Mesothelial cell of epicardium (in vitro differentiated cells): ENCODE measurements at regions not wholly inside any gene's neighbourhood (a gene's known extent, or its start where the extent isn't known, plus 50 kb on each side); places are given as distances from the start of the nearest gene placed in this dataset.
"Not testable (repeated sequence)": the region's sequence is repeated elsewhere in the genome, so short reads cannot be mapped to it uniquely, and the experiment has no call there.

Experiments used
- DNase-seq, 2 experiments: peaks; one replicate each; pipeline ENCODE4 v3.0.0; 2021; ENCODE audit warnings: low spot score in 2 of 2; ENCODE audit not compliant: unreplicated experiment in 2 of 2
- H3K27ac Mint-ChIP-seq: 2 replicates; pipeline ENCODE4 v1.8.0; 2021; ENCODE audit warnings: mixed read lengths
- H3K27me3 Mint-ChIP-seq: 2 replicates; pipeline ENCODE4 v1.8.0; 2021; ENCODE audit warnings: low read depth, mixed read lengths
- H3K36me3 Mint-ChIP-seq: 2 replicates; pipeline ENCODE4 v1.8.0; 2021; ENCODE audit warnings: mixed read lengths
- H3K4me1 Mint-ChIP-seq: 2 replicates; pipeline ENCODE4 v1.8.0; 2021; ENCODE audit warnings: mixed read lengths
- H3K4me3 Mint-ChIP-seq: 2 replicates; pipeline ENCODE4 v1.8.0; 2021; ENCODE audit warnings: mild to moderate bottlenecking, moderate library complexity, mixed read lengths
- H3K9me3 Mint-ChIP-seq: 2 replicates; pipeline ENCODE4 v1.8.0; 2021; ENCODE audit warnings: mixed read lengths
- TF ChIP-seq, protein P1 (sequence below): fragments of 200-600 bp; sonication (generic); IDR thresholded peaks from one replicate; pipeline ENCODE4 v1.5.0; 2021; ENCODE audit warnings: antibody characterized with exemption; ENCODE audit not compliant: unreplicated experiment

DNA sequence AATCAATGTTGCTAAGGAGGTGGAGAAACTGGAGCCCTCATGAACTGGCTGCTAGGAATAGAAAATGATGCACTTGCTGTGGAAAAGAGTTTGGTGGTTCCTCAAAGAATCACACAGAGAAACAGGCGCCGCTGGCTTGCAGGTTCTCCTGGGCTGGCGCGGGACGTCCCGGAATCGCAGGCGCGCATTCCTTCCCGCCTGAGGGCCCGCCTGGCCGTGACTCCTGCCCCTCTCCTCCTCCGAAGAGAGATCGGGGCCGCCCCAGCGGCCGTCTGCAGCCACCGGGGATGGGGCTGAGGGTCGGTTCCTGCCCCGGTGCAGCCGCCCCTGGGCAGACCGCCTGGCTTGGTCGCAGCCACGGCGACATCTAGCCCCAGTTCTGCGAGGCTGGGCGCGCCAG, 284.4 kb downstream of the CWH43 start:
- H3K9me3 Mint-ChIP-seq, H3K4me3 Mint-ChIP-seq, H3K36me3 Mint-ChIP-seq, H3K27ac Mint-ChIP-seq, H3K27me3 Mint-ChIP-seq, H3K4me1 Mint-ChIP-seq, DNase-seq: not testable (repeated sequence)

DNA sequence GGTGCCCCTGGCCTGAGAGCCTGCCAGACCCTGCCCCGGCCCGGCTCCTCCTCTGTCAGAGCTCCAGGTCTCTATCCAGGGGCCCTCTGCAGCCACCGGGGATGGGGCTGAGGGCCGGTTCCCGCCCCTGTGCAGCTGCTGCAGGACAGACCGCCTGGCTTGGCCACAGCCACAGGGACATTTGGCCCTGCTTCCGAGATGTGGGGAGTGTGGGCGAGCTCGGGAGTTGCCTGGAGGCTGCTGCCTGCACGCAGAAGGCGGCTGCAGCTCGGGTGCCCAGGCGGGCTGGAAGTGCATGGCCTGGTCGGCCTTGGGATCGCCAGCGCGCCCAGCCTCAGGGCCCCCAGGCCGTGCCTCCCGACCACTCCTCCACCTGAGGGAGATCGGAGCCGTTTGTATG, 284.8 kb downstream of the CWH43 start:
- not testable (repeated sequence) for DNase-seq, H3K4me3 Mint-ChIP-seq, H3K27me3 Mint-ChIP-seq, H3K9me3 Mint-ChIP-seq, H3K36me3 Mint-ChIP-seq, H3K27ac Mint-ChIP-seq, H3K4me1 Mint-ChIP-seq

DNA sequence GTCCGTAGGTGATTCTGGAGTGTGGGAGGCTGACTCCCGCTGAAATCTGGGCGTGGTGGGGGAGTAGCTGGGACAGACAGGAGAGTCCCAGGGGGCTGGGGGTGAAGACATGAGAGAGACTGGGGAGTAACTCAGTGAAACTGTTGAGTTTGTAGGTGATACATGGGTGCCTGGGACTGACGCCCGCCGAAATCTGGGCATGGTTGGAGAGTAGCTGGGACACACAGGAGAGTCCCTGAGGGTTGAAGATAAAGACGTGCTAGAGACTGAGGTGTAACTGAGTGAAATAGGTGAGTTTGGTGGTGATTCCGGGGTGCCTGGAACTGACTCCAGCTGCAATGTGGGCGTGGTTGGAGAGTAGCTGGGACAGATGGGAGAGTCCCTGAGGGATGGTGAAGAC, 299.8 kb downstream of the CWH43 start:
- not testable (repeated sequence) for H3K4me1 Mint-ChIP-seq, DNase-seq, H3K27ac Mint-ChIP-seq, H3K4me3 Mint-ChIP-seq, H3K27me3 Mint-ChIP-seq
- peaks cover 10% of the 10 kb centered on the region for H3K36me3 Mint-ChIP-seq
- peaks cover 24% of the 10 kb centered on the region for H3K9me3 Mint-ChIP-seq

DNA sequence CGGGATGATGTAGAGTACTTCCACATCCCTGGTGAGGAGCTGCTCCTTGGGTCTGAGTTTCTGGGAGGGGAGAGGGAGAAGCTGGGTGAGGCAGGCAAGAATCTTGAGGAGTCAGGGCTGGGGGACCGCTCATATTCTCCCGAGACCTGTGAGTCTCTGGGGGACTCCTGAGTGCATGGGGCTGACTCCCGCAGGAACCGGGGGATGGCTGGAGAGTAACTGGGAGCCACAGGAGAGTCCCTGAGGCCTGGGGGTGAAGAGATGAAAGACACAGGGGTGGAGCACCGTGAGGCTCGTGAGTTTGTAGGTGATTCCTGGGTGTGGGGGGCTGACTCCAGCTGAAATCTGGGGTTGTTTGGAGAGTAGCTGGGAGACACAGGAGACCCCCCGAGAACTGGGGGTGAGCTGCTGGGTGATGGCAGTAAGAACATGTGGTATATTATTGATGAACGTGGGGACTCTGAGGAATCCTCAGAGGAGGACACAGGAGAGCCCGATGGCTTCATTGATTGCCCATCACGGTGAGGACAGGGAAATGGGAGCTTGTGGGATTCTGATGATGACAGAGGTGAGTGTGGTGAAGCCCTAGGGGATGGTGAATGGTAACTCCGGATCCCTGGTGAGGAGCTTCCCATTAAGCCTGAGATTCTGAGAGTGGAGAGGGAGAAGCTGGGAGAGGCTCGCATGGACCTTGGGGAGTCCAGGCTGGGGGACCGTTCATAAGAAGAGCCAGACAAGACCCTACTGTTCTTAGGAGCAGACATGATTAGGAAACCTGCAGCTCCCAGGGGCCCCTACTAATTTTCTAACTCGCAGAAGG, 301.1 kb downstream of the CWH43 start:
- TF ChIP-seq, protein P1, sequence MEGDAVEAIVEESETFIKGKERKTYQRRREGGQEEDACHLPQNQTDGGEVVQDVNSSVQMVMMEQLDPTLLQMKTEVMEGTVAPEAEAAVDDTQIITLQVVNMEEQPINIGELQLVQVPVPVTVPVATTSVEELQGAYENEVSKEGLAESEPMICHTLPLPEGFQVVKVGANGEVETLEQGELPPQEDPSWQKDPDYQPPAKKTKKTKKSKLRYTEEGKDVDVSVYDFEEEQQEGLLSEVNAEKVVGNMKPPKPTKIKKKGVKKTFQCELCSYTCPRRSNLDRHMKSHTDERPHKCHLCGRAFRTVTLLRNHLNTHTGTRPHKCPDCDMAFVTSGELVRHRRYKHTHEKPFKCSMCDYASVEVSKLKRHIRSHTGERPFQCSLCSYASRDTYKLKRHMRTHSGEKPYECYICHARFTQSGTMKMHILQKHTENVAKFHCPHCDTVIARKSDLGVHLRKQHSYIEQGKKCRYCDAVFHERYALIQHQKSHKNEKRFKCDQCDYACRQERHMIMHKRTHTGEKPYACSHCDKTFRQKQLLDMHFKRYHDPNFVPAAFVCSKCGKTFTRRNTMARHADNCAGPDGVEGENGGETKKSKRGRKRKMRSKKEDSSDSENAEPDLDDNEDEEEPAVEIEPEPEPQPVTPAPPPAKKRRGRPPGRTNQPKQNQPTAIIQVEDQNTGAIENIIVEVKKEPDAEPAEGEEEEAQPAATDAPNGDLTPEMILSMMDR, result peak; percentile 5
- DNase-seq, result peak in 1 of 2 experiments; percentile 20
- H3K9me3 Mint-ChIP-seq, result peaks cover 24% of the 10 kb centered on the region
- not testable (repeated sequence) for H3K4me1 Mint-ChIP-seq, H3K27me3 Mint-ChIP-seq, H3K4me3 Mint-ChIP-seq, H3K27ac Mint-ChIP-seq
- H3K36me3 Mint-ChIP-seq, result peaks cover 10% of the 10 kb centered on the region

DNA sequence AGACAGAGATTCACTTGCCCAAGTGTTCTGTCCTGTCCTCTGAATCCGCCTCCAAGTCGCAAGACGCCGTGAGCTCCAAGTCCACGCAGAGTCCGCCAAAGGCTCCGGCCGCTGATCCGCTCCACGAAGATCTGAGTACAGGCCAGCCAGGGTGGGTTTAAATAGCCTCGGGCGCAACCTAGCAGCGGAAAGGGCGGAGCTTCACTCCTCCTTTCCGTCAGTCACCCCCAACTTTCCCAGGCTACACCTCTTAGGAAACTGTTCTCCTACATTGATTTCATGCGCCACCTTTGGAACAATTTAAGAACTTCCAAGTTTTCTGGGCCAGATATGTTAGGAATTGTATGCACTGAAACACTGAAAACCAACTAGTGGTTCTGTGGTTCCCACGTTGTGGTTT, 301.8 kb downstream of the CWH43 start:
- not testable (repeated sequence) for H3K4me1 Mint-ChIP-seq, H3K27me3 Mint-ChIP-seq, H3K4me3 Mint-ChIP-seq, H3K27ac Mint-ChIP-seq
- H3K36me3 Mint-ChIP-seq, result peaks cover 10% of the 10 kb centered on the region
- H3K9me3 Mint-ChIP-seq, result peaks cover 24% of the 10 kb centered on the region
- peak; percentile 44 to 50 for DNase-seq
- TF ChIP-seq, protein P1, result peak; percentile 5

DNA sequence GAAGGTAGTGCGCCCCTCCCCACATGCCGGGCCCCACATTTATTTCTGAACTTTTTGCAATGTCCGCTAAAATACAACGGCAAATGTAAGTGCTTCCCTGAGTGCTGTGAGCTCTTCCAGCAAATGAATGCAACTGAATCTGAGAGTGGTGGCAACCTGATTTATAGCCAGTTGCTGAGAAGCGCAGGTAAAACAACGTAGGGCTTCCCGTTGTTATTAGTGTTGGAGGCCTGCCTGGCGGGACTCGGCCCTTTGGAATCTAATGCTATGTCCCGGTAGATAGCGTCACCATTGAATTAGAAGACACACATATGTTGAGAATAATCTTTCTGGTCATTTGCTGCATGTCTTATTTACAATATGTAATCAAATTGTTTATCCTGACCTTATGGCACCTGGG, 302.7 kb downstream of the CWH43 start:
- not testable (repeated sequence) for H3K4me1 Mint-ChIP-seq, DNase-seq, H3K27me3 Mint-ChIP-seq, H3K27ac Mint-ChIP-seq, H3K4me3 Mint-ChIP-seq
- peaks cover 10% of the 10 kb centered on the region for H3K36me3 Mint-ChIP-seq
- H3K9me3 Mint-ChIP-seq, result peaks cover 24% of the 10 kb centered on the region

DNA sequence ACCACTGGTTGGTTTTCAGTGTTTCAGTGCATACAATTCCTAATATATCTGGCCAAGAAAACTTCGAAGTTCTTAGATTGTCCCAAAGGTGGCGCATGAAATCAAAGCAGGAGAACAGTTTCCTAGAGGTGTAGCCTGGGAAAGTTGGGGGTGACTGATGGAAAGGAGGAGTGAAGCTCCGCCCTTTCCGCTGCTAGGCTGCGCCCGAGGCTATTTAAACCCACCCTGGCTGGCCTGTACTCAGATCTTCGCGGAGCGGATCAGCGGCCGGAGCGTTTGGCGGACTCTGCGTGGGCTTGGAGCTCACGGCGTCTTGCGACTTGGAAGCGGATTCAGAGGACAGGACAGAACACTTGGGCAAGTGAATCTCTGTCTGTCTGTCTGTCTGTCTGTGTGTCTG, 328.7 kb downstream of the CWH43 start:
- H3K27ac Mint-ChIP-seq, H3K27me3 Mint-ChIP-seq, H3K4me3 Mint-ChIP-seq, H3K36me3 Mint-ChIP-seq, DNase-seq, H3K4me1 Mint-ChIP-seq: not testable (repeated sequence)
- peaks cover 25% of the 10 kb centered on the region for H3K9me3 Mint-ChIP-seq

DNA sequence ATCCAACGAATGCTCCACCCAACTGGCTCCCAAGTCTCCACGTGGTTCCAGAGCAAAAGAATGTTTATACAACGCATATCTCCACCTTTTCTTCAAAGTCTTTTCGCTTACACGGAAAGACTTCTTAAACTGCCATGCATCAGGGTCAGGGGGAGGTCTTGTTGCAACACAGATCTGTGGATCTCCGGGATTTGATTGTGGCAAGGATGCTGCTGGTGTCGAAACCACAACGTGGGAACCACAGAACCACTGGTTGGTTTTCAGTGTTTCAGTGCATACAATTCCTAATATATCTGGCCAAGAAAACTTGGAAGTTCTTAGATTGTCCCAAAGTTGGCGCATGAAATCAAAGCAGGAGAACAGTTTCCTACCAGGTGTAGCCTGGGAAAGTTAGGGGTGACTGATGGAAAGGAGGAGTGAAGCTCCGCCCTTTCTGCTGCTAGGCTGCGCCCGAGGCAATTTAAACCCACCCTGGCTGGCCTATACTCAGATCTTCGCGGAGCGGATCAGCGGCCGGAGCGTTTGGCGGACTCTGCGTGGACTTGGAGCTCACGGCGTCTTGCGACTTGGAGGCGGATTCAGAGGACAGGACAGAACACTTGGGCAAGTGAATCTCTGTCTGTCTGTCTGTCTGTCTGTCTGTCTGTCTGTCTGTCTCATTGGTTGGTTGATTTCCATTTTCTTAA, 334.8 kb downstream of the CWH43 start:
- H3K9me3 Mint-ChIP-seq, result peaks cover 22% of the 10 kb centered on the region
- H3K4me3 Mint-ChIP-seq, H3K4me1 Mint-ChIP-seq: not testable (repeated sequence)

DNA sequence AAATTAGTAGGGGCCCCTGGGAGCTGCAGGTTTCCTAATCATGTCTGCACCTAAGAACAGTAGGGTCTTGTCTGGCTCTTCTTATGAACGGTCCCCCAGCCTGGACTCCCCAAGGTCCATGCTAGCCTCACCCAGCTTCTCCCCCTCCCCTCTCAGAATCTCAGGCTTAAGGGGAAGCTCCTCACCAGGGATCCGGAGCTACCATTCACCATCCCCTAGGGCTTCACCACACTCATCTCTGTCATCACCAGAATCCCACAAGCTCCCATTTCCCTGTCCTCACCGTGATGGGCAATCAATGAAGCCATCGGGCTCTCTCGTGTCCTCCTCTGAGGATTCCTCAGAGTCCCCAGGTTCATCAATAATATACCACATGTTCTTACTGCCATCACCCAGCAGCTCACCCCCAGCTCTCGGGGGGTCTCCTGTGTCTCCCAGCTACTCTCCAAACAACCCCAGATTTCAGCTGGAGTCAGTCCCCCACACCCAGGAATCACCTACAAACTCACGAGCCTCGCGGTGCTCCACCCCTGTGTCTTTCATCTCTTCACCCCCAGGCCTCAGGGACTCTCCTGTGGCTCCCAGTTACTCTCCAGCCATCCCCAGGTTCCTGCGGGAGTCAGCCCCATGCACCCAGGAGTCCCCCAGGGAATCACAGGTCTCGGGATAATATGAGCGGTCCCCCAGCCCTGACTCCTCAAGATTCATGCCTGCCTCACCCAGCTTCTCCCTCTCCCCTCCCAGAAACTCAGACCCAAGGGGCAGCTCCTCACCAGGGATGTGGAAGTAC, 335.6 kb downstream of the CWH43 start:
- H3K4me1 Mint-ChIP-seq, DNase-seq, H3K27ac Mint-ChIP-seq, H3K4me3 Mint-ChIP-seq, H3K36me3 Mint-ChIP-seq, H3K27me3 Mint-ChIP-seq: not testable (repeated sequence)
- peaks cover 22% of the 10 kb centered on the region for H3K9me3 Mint-ChIP-seq

More for the DNA sequence above, 334.8 kb downstream of the CWH43 start:
- H3K27me3 Mint-ChIP-seq, H3K36me3 Mint-ChIP-seq, H3K27ac Mint-ChIP-seq, DNase-seq: not testable (repeated sequence)

DNA sequence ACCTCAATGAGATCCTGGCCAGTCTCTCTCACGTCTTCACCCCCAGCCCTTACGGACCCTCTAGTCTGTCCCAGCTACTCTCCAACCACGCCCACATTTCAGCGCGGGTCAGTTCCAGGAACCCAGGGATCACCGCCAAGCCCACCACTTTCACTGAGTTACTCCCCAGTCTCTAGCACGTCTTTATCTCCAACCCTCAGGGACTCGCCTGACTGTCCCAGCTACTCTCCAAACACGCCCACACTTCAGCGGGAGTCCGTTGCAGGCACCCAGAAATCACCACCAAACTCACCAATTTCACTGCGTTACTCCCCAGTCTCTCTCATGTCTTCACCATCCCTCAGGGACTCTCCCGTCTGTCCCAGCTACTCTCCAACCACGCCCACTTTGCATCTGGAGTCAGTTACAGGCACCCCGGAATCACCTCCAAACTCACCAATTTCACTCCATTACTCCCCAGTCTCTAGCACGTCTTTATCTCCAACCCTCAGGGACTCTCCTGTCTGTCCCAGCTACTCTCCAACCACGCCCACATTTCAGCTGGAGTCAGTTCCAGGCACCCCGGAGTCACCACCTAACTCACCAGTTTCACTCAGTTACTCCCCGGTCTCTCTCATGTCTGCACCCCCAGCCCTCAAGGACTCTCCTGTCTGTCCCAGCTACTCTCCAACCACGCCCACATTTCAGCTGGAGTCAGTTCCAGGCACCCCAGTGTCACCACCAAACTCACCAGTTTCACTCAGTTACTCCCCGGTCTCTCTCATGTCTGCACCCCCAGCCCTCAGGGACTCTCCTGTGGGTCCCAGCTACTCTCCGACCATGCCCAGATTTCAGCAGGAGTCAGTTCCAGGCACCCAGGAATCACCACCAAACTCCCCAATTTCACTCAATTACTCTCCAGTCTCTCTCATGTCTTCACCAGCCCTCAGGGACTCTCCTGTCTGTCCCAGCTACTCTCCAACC, 336.8 kb downstream of the CWH43 start:
- H3K4me1 Mint-ChIP-seq, H3K36me3 Mint-ChIP-seq, H3K4me3 Mint-ChIP-seq, DNase-seq, H3K27me3 Mint-ChIP-seq, H3K27ac Mint-ChIP-seq: not testable (repeated sequence)
- peaks cover 22% of the 10 kb centered on the region for H3K9me3 Mint-ChIP-seq

DNA sequence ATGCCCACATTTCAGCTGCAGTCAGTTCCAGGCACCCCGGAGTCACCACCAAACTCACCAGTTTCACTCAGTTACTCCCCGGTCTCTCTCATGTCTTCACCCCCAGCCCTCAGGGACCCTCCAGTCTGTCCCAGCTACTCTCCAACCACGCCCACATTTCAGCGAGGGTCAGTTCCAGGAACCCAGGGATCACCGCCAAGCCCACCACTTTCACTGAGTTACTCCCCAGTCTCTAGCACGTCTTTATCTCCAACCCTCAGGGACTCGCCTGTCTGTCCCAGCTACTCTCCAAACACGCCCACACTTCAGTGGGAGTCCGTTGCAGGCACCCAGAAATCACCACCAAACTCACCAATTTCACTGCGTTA, 337.5 kb downstream of the CWH43 start:
- not testable (repeated sequence) for H3K27ac Mint-ChIP-seq, H3K27me3 Mint-ChIP-seq, H3K36me3 Mint-ChIP-seq, DNase-seq, H3K4me1 Mint-ChIP-seq, H3K4me3 Mint-ChIP-seq
- H3K9me3 Mint-ChIP-seq, result peaks cover 22% of the 10 kb centered on the region
